ENCODE measurements at regions not wholly inside any gene's neighbourhood (a gene's known extent, or its start where the extent isn't known, plus 50 kb on each side); places are given as distances from the start of the nearest gene placed in this dataset.

DNA sequence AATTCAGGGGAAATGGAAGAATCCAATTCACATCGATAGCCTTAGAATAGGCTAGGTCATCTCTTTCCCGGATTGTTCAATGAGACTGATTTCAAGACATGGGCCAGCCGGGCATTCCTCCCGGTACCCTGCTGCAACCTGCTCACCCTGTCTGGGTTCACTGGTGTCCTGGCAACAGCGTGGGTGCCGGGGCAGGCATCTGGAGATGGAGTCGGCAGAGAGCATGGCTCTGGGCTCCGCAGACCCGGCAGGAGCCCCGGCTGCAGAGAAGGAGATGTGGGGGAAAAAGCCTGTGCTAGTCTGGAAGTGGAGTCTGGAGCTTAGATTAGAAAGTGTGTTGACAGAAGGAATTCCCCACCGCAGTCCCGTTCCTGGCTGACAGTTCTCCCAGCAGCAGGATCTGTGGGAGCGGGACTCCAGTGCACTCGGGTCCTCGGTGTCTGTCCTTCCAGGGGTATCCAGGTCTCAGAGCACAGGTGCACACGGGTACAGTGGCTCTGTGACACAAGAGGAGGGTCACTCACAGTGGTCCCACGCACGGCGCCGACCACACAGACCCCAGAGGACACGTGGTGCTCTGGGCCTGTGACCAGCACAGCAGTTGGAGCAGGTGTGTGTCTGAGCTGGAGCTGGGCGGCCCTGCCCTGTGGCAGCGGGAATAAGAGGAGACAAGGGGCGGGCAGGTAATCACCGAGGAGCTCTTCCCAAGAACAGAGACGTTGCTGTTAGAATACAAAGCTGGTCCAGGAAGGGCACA is 65.7 kb upstream of the PITRM1 start:
- Histone ChIP-seq H3K27ac (replicated peaks) (no peak overlapping the region), H3K4me3 (replicated peaks; ENCODE audit: insufficient read depth, low read length) (no peak overlapping the region), H3K27me3 (ENCODE audit: insufficient read depth, poor library complexity, severe bottlenecking) (no peaks in the 10 kb centered on the region)
- DNase-seq (ENCODE audit: low read depth in 1 of 2, low spot score in 1 of 2), result no peak
- TF ChIP-seq, protein P1, sequence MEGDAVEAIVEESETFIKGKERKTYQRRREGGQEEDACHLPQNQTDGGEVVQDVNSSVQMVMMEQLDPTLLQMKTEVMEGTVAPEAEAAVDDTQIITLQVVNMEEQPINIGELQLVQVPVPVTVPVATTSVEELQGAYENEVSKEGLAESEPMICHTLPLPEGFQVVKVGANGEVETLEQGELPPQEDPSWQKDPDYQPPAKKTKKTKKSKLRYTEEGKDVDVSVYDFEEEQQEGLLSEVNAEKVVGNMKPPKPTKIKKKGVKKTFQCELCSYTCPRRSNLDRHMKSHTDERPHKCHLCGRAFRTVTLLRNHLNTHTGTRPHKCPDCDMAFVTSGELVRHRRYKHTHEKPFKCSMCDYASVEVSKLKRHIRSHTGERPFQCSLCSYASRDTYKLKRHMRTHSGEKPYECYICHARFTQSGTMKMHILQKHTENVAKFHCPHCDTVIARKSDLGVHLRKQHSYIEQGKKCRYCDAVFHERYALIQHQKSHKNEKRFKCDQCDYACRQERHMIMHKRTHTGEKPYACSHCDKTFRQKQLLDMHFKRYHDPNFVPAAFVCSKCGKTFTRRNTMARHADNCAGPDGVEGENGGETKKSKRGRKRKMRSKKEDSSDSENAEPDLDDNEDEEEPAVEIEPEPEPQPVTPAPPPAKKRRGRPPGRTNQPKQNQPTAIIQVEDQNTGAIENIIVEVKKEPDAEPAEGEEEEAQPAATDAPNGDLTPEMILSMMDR (IDR thresholded peaks at IDR 0.05; ENCODE audit: insufficient read depth, low read length), result no peak
- no peak for TF ChIP-seq SPI1 (IDR thresholded peaks at IDR 0.05; ENCODE audit: borderline replicate concordance, low read depth)
- TF ChIP-seq, protein P2, sequence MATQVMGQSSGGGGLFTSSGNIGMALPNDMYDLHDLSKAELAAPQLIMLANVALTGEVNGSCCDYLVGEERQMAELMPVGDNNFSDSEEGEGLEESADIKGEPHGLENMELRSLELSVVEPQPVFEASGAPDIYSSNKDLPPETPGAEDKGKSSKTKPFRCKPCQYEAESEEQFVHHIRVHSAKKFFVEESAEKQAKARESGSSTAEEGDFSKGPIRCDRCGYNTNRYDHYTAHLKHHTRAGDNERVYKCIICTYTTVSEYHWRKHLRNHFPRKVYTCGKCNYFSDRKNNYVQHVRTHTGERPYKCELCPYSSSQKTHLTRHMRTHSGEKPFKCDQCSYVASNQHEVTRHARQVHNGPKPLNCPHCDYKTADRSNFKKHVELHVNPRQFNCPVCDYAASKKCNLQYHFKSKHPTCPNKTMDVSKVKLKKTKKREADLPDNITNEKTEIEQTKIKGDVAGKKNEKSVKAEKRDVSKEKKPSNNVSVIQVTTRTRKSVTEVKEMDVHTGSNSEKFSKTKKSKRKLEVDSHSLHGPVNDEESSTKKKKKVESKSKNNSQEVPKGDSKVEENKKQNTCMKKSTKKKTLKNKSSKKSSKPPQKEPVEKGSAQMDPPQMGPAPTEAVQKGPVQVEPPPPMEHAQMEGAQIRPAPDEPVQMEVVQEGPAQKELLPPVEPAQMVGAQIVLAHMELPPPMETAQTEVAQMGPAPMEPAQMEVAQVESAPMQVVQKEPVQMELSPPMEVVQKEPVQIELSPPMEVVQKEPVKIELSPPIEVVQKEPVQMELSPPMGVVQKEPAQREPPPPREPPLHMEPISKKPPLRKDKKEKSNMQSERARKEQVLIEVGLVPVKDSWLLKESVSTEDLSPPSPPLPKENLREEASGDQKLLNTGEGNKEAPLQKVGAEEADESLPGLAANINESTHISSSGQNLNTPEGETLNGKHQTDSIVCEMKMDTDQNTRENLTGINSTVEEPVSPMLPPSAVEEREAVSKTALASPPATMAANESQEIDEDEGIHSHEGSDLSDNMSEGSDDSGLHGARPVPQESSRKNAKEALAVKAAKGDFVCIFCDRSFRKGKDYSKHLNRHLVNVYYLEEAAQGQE (IDR thresholded peaks at IDR 0.05; ENCODE audit: insufficient replicate concordance, low read depth), result no peak

DNA sequence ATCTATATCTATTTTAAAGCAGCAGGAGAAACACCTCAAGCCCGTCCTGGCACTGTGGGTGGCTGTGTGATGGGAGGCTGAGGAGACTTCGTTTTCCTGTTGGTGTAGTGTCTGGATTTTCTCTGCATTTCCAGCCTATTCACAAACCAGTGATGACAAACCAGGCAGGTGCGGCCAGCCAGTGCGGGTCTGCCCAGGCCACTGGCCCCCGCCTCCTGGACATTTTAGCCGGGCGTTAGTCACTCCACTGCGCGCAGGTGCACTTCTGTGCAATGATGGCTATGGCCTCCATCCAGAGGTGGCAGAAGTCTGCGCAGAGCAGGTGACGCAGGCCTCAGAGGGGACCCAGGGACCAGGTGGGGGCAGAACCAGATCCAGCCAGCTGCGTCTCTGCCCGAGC is 64.9 kb upstream of the PITRM1 start:
- no peak overlapping the region for H3K4me3 ChIP-seq (replicated peaks; ENCODE audit: insufficient read depth, low read length)
- H3K27me3 ChIP-seq (ENCODE audit: insufficient read depth, poor library complexity, severe bottlenecking), result no peaks in the 10 kb centered on the region
- TF ChIP-seq GABPA (IDR thresholded peaks at IDR 0.05; ENCODE audit: low read depth) (no peak), POLR2AphosphoS5 (IDR thresholded peaks at IDR 0.05; ENCODE audit: low read depth) (no peak)
- TF ChIP-seq, protein P2 (IDR thresholded peaks at IDR 0.05; ENCODE audit: insufficient replicate concordance, low read depth), result no peak
- TF ChIP-seq, protein P1 (IDR thresholded peaks at IDR 0.05; ENCODE audit: insufficient read depth, low read length), result no peak
- H3K27ac ChIP-seq (replicated peaks), result no peak overlapping the region
- DNase-seq (ENCODE audit: low read depth in 1 of 2, low spot score in 1 of 2), result no peak

DNA sequence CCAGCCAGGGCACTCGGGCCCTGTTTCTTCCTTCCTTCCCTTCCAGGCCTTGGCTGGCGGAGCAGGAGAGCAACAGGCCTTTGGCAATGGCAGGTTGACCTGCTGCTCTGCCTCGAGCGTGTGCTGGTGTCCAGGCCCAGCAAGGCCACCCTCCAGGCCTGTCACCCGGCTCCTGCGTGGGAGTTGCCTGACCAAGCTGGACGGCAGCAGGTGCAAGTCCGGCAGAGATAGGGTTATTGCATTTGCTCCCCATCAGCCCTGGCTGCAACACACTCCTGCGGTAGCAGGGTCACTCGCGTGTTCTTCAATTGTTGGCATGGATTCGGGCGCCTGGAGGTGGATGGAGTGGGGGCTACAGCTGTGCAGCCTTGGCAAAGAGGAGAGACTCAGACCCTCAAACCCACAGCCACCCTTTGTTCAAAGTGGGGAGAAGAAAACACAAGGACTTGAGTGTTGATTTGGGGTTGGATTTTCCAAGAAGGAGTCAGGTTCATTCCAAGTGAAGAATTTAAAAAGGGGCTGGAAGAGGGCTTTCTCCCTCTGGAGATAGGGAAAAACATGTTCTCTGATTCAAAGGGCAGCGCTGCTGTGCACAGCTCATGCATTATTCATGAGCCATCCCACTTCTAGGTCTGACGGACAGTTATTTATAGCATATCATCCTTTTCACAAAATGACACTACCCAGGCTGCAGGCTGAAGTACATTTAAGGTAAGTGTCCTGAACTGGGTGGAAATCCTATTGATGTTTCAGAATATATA is 64.2 kb upstream of the PITRM1 start:
- H3K27me3 ChIP-seq (ENCODE audit: insufficient read depth, poor library complexity, severe bottlenecking), result no peaks in the 10 kb centered on the region
- H3K4me3 ChIP-seq (replicated peaks; ENCODE audit: insufficient read depth, low read length), result no peak overlapping the region
- DNase-seq (ENCODE audit: low read depth in 1 of 2, low spot score in 1 of 2), result no peak
- TF ChIP-seq, protein P2 (IDR thresholded peaks at IDR 0.05; ENCODE audit: insufficient replicate concordance, low read depth), result no peak
- TF ChIP-seq, protein P1 (IDR thresholded peaks at IDR 0.05; ENCODE audit: insufficient read depth, low read length), result no peak
- TF ChIP-seq GABPA (IDR thresholded peaks at IDR 0.05; ENCODE audit: low read depth), result no peak
- no peak for TF ChIP-seq SPI1 (IDR thresholded peaks at IDR 0.05; ENCODE audit: borderline replicate concordance, low read depth)
- H3K27ac ChIP-seq (replicated peaks), result no peak overlapping the region
